PC-9 (cell line): ENCODE measurements at regions not wholly inside any gene's neighbourhood (a gene's known extent, or its start where the extent isn't known, plus 50 kb on each side); places are given as distances from the start of the nearest gene placed in this dataset.

Experiments used
- CTCF ChIP-seq: fragments of 200-600 bp; sonication (generic); conservative IDR thresholded peaks from 2 replicates; pipeline ENCODE4 v1.6.1; 2017; ENCODE audit warnings: mixed run types, antibody characterized with exemption, mild to moderate bottlenecking, moderate library complexity
- EZH2 ChIP-seq: fragments of 200-600 bp; sonication (generic); IDR thresholded peaks from 2 replicates; pipeline ENCODE4 v1.8.0; 2017; ENCODE audit warnings: antibody characterized with exemption, low read depth

- no peak for TF ChIP-seq CTCF
- no peak for TF ChIP-seq EZH2
Observed at GRCh38 chr1:148372731-148373130, 110.4 kb downstream of the PPIAL4G start.
